ENCODE measurements at regions not wholly inside any gene's neighbourhood (a gene's known extent, or its start where the extent isn't known, plus 50 kb on each side); places are given as distances from the start of the nearest gene placed in this dataset.
A peak's percentile ranks its signal among the peaks of the same experiment; 100 is the strongest.

DNA sequence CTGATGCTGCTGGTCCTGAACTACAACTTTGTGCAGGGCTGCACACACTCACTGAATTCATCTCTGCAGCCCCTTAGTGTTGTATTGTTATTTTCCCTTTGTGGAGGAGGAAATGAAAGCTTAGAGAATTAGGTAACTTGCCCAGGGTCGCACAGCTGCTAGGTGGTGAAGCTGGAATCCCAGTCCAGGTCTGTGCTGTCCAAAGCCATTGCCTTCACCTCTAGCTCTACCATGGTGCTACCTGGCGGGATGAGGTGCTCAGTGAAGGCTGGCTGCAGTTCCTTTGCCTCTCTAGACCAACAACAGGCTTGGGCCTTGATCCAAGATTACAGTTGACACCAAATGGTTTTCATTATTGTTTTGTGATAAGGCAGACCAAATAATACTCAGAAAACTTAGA lies 177.8 kb upstream of the PITX1 start (continued):
- TF ChIP-seq, protein P1, sequence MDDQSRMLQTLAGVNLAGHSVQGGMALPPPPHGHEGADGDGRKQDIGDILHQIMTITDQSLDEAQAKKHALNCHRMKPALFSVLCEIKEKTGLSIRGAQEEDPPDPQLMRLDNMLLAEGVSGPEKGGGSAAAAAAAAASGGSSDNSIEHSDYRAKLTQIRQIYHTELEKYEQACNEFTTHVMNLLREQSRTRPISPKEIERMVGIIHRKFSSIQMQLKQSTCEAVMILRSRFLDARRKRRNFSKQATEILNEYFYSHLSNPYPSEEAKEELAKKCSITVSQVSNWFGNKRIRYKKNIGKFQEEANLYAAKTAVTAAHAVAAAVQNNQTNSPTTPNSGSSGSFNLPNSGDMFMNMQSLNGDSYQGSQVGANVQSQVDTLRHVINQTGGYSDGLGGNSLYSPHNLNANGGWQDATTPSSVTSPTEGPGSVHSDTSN (IDR thresholded peaks at IDR 0.05): no peak
- TF ChIP-seq, protein P2, sequence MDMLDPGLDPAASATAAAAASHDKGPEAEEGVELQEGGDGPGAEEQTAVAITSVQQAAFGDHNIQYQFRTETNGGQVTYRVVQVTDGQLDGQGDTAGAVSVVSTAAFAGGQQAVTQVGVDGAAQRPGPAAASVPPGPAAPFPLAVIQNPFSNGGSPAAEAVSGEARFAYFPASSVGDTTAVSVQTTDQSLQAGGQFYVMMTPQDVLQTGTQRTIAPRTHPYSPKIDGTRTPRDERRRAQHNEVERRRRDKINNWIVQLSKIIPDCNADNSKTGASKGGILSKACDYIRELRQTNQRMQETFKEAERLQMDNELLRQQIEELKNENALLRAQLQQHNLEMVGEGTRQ (IDR thresholded peaks at IDR 0.05): no peak
- TF ChIP-seq SMC3 (IDR thresholded peaks at IDR 0.05) (no peak), POLR2AphosphoS2 (conservative IDR thresholded peaks at IDR 0.05; ENCODE audit: low read length) (no peak), RARB (CRISPR knock-in tag; IDR thresholded peaks at IDR 0.05) (no peak)

DNA sequence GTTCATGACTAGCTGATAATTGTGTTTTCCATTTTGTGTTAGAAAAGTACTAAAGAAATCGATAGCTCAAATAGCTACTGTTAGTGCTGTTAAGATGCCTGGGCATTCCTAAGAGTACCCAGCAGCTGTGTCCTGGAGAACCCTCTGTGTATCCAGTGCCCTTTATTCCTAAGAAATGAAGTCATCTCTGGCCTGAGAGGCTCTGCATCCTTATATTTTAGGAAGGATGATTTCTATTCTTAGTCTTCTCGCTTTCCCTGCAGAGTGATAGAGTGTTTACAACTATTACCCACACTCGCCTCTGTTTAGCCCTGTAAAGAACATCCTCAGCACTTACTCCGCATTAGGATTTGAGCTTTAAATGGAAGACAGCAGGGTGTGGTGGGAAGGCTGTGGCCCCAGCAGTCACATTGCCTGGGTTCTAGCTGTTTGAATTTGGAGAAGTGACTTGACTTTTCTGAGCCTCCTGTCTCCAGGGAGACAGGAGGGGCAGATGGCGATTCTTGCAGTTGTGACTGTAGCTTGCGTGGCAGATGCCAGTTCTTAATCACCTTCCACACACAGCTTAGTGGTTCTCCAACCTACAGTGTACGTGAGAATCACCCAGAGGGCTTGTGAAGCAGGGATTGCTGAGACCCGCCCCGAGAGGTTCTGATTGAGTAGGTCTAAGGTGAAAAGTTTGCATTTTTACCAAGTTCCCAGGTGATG lies 177.2 kb upstream of the PITX1 start:
- 86% methylated on average over 9 of the region's 9 CpGs for WGBS (ENCODE audit: missing lambda C conversion rate)
- Histone ChIP-seq H3K4me1 (peaks cover 19% of the 10 kb centered on the region), H3K4me3 (no peak overlapping the region), H3K4me2 (no peak overlapping the region), H3K9me3 (no peaks in the 10 kb centered on the region), H3K27ac (0 out of 6 replicates have a peak overlapping the region, but pooled peaks of 1 of the 2 experiments have one; percentile 6)
- TF ChIP-seq KDM5A (IDR thresholded peaks at IDR 0.05) (no peak), CBX2 (IDR thresholded peaks at IDR 0.05; ENCODE audit: borderline replicate concordance, low read depth) (no peak), ZNF302 (CRISPR knock-in tag; IDR thresholded peaks at IDR 0.05) (no peak), PHF8 (IDR thresholded peaks at IDR 0.05; ENCODE audit: borderline replicate concordance, low read depth) (no peak), TP53 (CRISPR knock-in tag; IDR thresholded peaks at IDR 0.05) (no peak), RARB (CRISPR knock-in tag; IDR thresholded peaks at IDR 0.05) (no peak), POLR2AphosphoS2 (conservative IDR thresholded peaks at IDR 0.05; ENCODE audit: low read length) (no peak)
- no peak for DNase-seq (ENCODE audit: low read depth in 1 of 2, low spot score in 1 of 2)
- FAIRE-seq: no peak
- ChIA-PET CTCF (interaction anchor here (1.1 to 6.1 kb wide), 7 partner anchors 10 to 294 kb away, joined by 3 to 40 read pairs (median 4); no protein-coding TSS in a partner anchor), POLR2A (no interaction called here)
- no peak for ATAC-seq

DNA sequence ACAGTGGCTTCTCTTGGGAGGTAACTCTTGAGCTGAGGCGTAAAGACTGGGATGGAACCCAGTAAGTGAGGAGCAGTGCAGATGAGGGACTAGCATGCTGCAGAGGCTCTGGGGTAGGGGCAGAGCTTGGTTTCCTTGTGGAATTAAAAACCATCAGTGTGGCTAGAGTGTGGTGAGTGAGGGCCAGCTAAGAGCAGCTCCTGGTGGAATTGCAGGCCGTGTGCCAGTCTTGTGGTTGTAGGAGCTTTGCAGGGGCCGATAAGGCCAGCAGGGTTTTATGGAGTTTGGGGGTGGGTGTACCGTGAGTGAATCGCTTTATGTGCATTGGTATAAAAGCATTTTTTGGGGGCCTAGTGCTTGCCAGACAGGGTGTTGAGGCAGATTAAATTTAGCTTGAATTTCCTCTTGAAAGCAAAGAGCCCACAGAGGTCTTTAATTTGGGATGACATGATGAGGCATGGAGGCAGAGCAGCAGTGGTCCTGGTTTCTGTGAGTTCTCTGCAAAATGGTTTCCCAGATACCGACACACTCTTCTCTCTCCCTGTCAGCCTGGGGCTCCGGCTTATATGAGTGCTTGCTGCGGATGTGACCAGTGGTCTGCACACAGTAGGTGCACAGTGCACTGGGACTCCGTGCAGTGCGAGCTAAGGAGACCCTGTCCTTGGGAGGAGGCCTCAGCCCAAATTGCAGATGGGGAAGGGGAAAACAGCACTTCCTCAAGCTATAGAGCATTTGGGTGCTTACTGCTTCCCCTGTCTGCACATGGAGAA lies 176.4 kb upstream of the PITX1 start:
- Histone ChIP-seq H3K4me1 (peaks cover 19% of the 10 kb centered on the region), H3K4me3 (no peak overlapping the region), H3K27ac (no peak overlapping the region), H3K9me3 (no peaks in the 10 kb centered on the region), H3K4me2 (no peak overlapping the region)
- 88% methylated on average over 10 of the region's 10 CpGs for WGBS (ENCODE audit: missing lambda C conversion rate)
- DNase-seq (ENCODE audit: low read depth in 1 of 2, low spot score in 1 of 2) (no peak), FAIRE-seq (no peak), ATAC-seq (no peak)
- TF ChIP-seq FOXS1 (CRISPR knock-in tag; IDR thresholded peaks at IDR 0.05) (no peak), MYC (IDR thresholded peaks at IDR 0.05; ENCODE audit: borderline replicate concordance, low read length) (no peak), EHF (CRISPR knock-in tag; IDR thresholded peaks at IDR 0.05) (no peak), TFCP2L1 (CRISPR knock-in tag; IDR thresholded peaks at IDR 0.05) (no peak)
- TF ChIP-seq, protein P3, sequence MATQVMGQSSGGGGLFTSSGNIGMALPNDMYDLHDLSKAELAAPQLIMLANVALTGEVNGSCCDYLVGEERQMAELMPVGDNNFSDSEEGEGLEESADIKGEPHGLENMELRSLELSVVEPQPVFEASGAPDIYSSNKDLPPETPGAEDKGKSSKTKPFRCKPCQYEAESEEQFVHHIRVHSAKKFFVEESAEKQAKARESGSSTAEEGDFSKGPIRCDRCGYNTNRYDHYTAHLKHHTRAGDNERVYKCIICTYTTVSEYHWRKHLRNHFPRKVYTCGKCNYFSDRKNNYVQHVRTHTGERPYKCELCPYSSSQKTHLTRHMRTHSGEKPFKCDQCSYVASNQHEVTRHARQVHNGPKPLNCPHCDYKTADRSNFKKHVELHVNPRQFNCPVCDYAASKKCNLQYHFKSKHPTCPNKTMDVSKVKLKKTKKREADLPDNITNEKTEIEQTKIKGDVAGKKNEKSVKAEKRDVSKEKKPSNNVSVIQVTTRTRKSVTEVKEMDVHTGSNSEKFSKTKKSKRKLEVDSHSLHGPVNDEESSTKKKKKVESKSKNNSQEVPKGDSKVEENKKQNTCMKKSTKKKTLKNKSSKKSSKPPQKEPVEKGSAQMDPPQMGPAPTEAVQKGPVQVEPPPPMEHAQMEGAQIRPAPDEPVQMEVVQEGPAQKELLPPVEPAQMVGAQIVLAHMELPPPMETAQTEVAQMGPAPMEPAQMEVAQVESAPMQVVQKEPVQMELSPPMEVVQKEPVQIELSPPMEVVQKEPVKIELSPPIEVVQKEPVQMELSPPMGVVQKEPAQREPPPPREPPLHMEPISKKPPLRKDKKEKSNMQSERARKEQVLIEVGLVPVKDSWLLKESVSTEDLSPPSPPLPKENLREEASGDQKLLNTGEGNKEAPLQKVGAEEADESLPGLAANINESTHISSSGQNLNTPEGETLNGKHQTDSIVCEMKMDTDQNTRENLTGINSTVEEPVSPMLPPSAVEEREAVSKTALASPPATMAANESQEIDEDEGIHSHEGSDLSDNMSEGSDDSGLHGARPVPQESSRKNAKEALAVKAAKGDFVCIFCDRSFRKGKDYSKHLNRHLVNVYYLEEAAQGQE (IDR thresholded peaks at IDR 0.05): no peak
- TF ChIP-seq, protein P2 (IDR thresholded peaks at IDR 0.05): no peak
- TF ChIP-seq, protein P4, sequence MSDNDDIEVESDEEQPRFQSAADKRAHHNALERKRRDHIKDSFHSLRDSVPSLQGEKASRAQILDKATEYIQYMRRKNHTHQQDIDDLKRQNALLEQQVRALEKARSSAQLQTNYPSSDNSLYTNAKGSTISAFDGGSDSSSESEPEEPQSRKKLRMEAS (IDR thresholded peaks at IDR 0.05): no peak
- ChIA-PET CTCF (interaction anchor here (1.2 to 6.1 kb wide), 6 partner anchors 11 to 293 kb away, joined by 3 to 40 read pairs (median 4); no protein-coding TSS in a partner anchor), POLR2A (no interaction called here)

All from A549 (cell line).